CD4-positive, alpha-beta memory T cell (primary cell): ENCODE measurements at regions not wholly inside any gene's neighbourhood (a gene's known extent, or its start where the extent isn't known, plus 50 kb on each side); places are given as distances from the start of the nearest gene placed in this dataset.

Experiments used
- CTCF ChIA-PET: fragments of 350-600 bp; sonication (Branson Sonifier 250); formaldehyde crosslinking; loops from one replicate; lab custom pipeline; 2021; ENCODE audit warnings: inconsistent platforms; ENCODE audit not compliant: partially characterized antibody; lab: Charles Lee
- POLR2A ChIA-PET: fragments of 350-600 bp; sonication (Branson Sonifier 250); formaldehyde crosslinking; loops from one replicate; lab custom pipeline; 2021; ENCODE audit not compliant: partially characterized antibody; lab: Charles Lee
- DNase-seq, 5 donors: peaks; one replicate each; pipeline versions ENCODE4 v3.0.0 to v3.0.0-alpha.2; 2020 to 2022; ENCODE audit warnings: mixed read lengths in 1 of 5
- H3K27ac ChIP-seq: one replicate; pipeline ENCODE4 v1.7.0; 2013; ENCODE audit warnings: low read depth, low read length
- H3K27me3 ChIP-seq: 2 replicates; pipeline ENCODE4 v1.7.0; 2013; ENCODE audit warnings: mild to moderate bottlenecking, low read length, moderate library complexity; ENCODE audit not compliant: insufficient read depth
- H3K36me3 ChIP-seq: 2 replicates; pipeline ENCODE4 v1.7.0; 2013; ENCODE audit warnings: mild to moderate bottlenecking, low read length, moderate library complexity; ENCODE audit not compliant: insufficient read depth
- H3K4me1 ChIP-seq: 2 replicates; pipeline ENCODE4 v1.7.0; 2013; ENCODE audit warnings: mild to moderate bottlenecking, low read length, moderate library complexity; ENCODE audit not compliant: insufficient read depth
- H3K4me3 ChIP-seq, 2 donors: one replicate each; pipeline ENCODE4 v1.7.0; 2013; ENCODE audit warnings: low read length in 2 of 2, mild to moderate bottlenecking in 1 of 2
- H3K9me3 ChIP-seq, 2 donors: one replicate each; pipeline ENCODE4 v1.7.0; 2013; ENCODE audit warnings: low read length in 2 of 2, control low read depth in 1 of 2; ENCODE audit not compliant: control insufficient read depth in 1 of 2
- H3K27ac Mint-ChIP-seq, 7 donors: one replicate each; pipeline ENCODE4 v1.8.0; 2020 to 2021; ENCODE audit warnings: mixed read lengths in 7 of 7, mild to moderate bottlenecking in 6 of 7, inconsistent platforms in 3 of 7, moderate library complexity in 3 of 7
- H3K27me3 Mint-ChIP-seq, 2 donors: one replicate each; pipeline ENCODE4 v1.8.0; 2020 to 2021; ENCODE audit warnings: mixed read lengths in 2 of 2
- H3K36me3 Mint-ChIP-seq, 2 donors: one replicate each; pipeline ENCODE4 v1.8.0; 2020 to 2021; ENCODE audit warnings: mixed read lengths in 2 of 2, inconsistent platforms in 1 of 2, mild to moderate bottlenecking in 1 of 2
- H3K4me1 Mint-ChIP-seq, 4 donors: one replicate each; pipeline ENCODE4 v1.8.0; 2020 to 2021; ENCODE audit warnings: mixed read lengths in 4 of 4, mild to moderate bottlenecking in 1 of 4
- H3K4me3 Mint-ChIP-seq, 8 donors: one replicate each; pipeline ENCODE4 v1.8.0; 2020 to 2021; ENCODE audit warnings: mixed read lengths in 8 of 8, mild to moderate bottlenecking in 7 of 8, moderate library complexity in 6 of 8, inconsistent platforms in 3 of 8
- H3K9me3 Mint-ChIP-seq, 8 donors: one replicate each; pipeline ENCODE4 v1.8.0; 2020 to 2021; ENCODE audit warnings: mixed read lengths in 8 of 8, mild to moderate bottlenecking in 5 of 8, inconsistent platforms in 3 of 8, moderate library complexity in 1 of 8
- intact Hi-C: fragments of 100-400 bp; cut with micrococcal nuclease; formaldehyde crosslinking; loops from one replicate; pipeline ENCODE4 v1.15.1; 2023

- intact Hi-C loops, result no loop called here
- no peak overlapping the region for H3K27ac ChIP-seq
- no peaks in the 10 kb centered on the region for H3K36me3 ChIP-seq
- CTCF ChIA-PET, result no interaction called here
- H3K9me3 ChIP-seq, result no peaks in the 10 kb centered on the region
- POLR2A ChIA-PET, result no interaction called here
- H3K4me3 ChIP-seq, result no peak overlapping the region
- H3K27me3 ChIP-seq, result no peaks in the 10 kb centered on the region
- peaks cover 0 to 4% of the 10 kb centered on the region in 2 donors for H3K36me3 Mint-ChIP-seq
- no peak for DNase-seq
- peaks cover 0 to 11% (median 4%) of the 10 kb centered on the region in 4 donors for H3K4me1 Mint-ChIP-seq
- H3K4me3 Mint-ChIP-seq, result no peak overlapping the region
- peaks cover 7 to 8% of the 10 kb centered on the region in 2 donors for H3K27me3 Mint-ChIP-seq
- H3K27ac Mint-ChIP-seq, result no peak overlapping the region
- peaks cover 0 to 6% (median 4%) of the 10 kb centered on the region in 8 donors for H3K9me3 Mint-ChIP-seq
- no peaks in the 10 kb centered on the region for H3K4me1 ChIP-seq
Measured at GRCh38 chr16:22681554-22682291, 132.2 kb upstream of the HS3ST2 start.

GRCh38 chr16:22683258-22683657 is 130.7 kb upstream of the HS3ST2 start:
- Histone ChIP-seq H3K27me3 (no peaks in the 10 kb centered on the region), H3K4me1 (no peaks in the 10 kb centered on the region), H3K4me3 (no peak overlapping the region), H3K9me3 (no peaks in the 10 kb centered on the region), H3K36me3 (no peaks in the 10 kb centered on the region), H3K27ac (no peak overlapping the region)
- POLR2A ChIA-PET, result no interaction called here
- intact Hi-C loops, result no loop called here
- Mint-ChIP-seq H3K9me3 (peaks cover 0 to 13% (median 10%) of the 10 kb centered on the region in 8 donors), H3K36me3 (peaks cover 0 to 4% of the 10 kb centered on the region in 2 donors), H3K4me3 (no peak overlapping the region), H3K4me1 (peaks cover 0 to 11% (median 4%) of the 10 kb centered on the region in 4 donors), H3K27ac (no peak overlapping the region), H3K27me3 (peaks cover 8% of the 10 kb centered on the region in 2 donors)
- no peak for DNase-seq
- CTCF ChIA-PET, result interaction anchor here (1.2 kb wide), 1 partner anchor 13 kb away, joined by 4 read pairs; no protein-coding TSS in a partner anchor

GRCh38 chr16:22683730-22684573 is 130.0 kb upstream of the HS3ST2 start:
- H3K36me3 Mint-ChIP-seq, result peaks cover 0 to 4% of the 10 kb centered on the region in 2 donors
- peak overlapping the region in 1 of 7 donors; percentile 18 for H3K27ac Mint-ChIP-seq
- Histone ChIP-seq H3K27me3 (no peaks in the 10 kb centered on the region), H3K4me1 (no peaks in the 10 kb centered on the region), H3K27ac (no peak overlapping the region), H3K9me3 (no peaks in the 10 kb centered on the region), H3K4me3 (no peak overlapping the region), H3K36me3 (no peaks in the 10 kb centered on the region)
- POLR2A ChIA-PET, result no interaction called here
- intact Hi-C loops, result no loop called here
- peaks cover 0 to 13% (median 10%) of the 10 kb centered on the region in 8 donors for H3K9me3 Mint-ChIP-seq
- peaks cover 0 to 11% (median 4%) of the 10 kb centered on the region in 4 donors for H3K4me1 Mint-ChIP-seq
- peaks cover 8% of the 10 kb centered on the region in 2 donors for H3K27me3 Mint-ChIP-seq
- H3K4me3 Mint-ChIP-seq, result no peak overlapping the region
- CTCF ChIA-PET, result interaction anchor here (1.2 kb wide), 1 partner anchor 12 kb away, joined by 4 read pairs; no protein-coding TSS in a partner anchor
- DNase-seq, result no peak

GRCh38 chr16:22684574-22685458 is 129.1 kb upstream of the HS3ST2 start:
- H3K36me3 Mint-ChIP-seq, result peaks cover 0 to 4% of the 10 kb centered on the region in 2 donors
- intact Hi-C loops, result no loop called here
- H3K9me3 Mint-ChIP-seq, result peaks cover 0 to 13% (median 10%) of the 10 kb centered on the region in 8 donors
- peak overlapping the region in 1 of 7 donors; percentile 18 for H3K27ac Mint-ChIP-seq
- no peaks in the 10 kb centered on the region for H3K4me1 ChIP-seq
- peak overlapping the region in 2 of 8 donors; percentile 2 to 40 for H3K4me3 Mint-ChIP-seq
- H3K27me3 ChIP-seq, result no peaks in the 10 kb centered on the region
- no peaks in the 10 kb centered on the region for H3K9me3 ChIP-seq
- CTCF ChIA-PET, result interaction anchor here (1.6 kb wide), 1 partner anchor 10 kb away, joined by 3 read pairs; no protein-coding TSS in a partner anchor
- peaks cover 8% of the 10 kb centered on the region in 2 donors for H3K27me3 Mint-ChIP-seq
- no peak overlapping the region for H3K4me3 ChIP-seq
- no peaks in the 10 kb centered on the region for H3K36me3 ChIP-seq
- POLR2A ChIA-PET, result no interaction called here
- DNase-seq, result no peak
- H3K4me1 Mint-ChIP-seq, result peaks cover 0 to 11% (median 4%) of the 10 kb centered on the region in 4 donors
- H3K27ac ChIP-seq, result no peak overlapping the region

GRCh38 chr16:22685459-22685830 is 128.5 kb upstream of the HS3ST2 start:
- Histone ChIP-seq H3K4me3 (no peak overlapping the region), H3K27me3 (no peaks in the 10 kb centered on the region), H3K36me3 (no peaks in the 10 kb centered on the region), H3K27ac (no peak overlapping the region), H3K4me1 (no peaks in the 10 kb centered on the region), H3K9me3 (no peaks in the 10 kb centered on the region)
- H3K36me3 Mint-ChIP-seq, result peaks cover 0 to 4% of the 10 kb centered on the region in 2 donors
- peaks cover 0 to 11% (median 4%) of the 10 kb centered on the region in 4 donors for H3K4me1 Mint-ChIP-seq
- ChIA-PET CTCF (interaction anchor here (0.9 to 1.6 kb wide), 2 partner anchors 10 kb away, joined by 3 read pairs; no protein-coding TSS in a partner anchor), POLR2A (no interaction called here)
- H3K27ac Mint-ChIP-seq, result no peak overlapping the region
- intact Hi-C loops, result no loop called here
- no peak overlapping the region for H3K4me3 Mint-ChIP-seq
- DNase-seq, result no peak
- H3K27me3 Mint-ChIP-seq, result peaks cover 8% of the 10 kb centered on the region in 2 donors
- H3K9me3 Mint-ChIP-seq, result peaks cover 0 to 13% (median 10%) of the 10 kb centered on the region in 8 donors

- no peak overlapping the region for H3K27ac Mint-ChIP-seq
- Histone ChIP-seq H3K27ac (no peak overlapping the region), H3K4me3 (no peak overlapping the region), H3K36me3 (no peaks in the 10 kb centered on the region), H3K27me3 (no peaks in the 10 kb centered on the region), H3K9me3 (no peaks in the 10 kb centered on the region), H3K4me1 (no peaks in the 10 kb centered on the region)
- POLR2A ChIA-PET, result no interaction called here
- H3K4me3 Mint-ChIP-seq, result no peak overlapping the region
- CTCF ChIA-PET, result interaction anchor here (1.0 kb wide), 1 partner anchor 9 kb away, joined by 3 read pairs; no protein-coding TSS in a partner anchor
- peaks cover 3 to 8% of the 10 kb centered on the region in 2 donors for H3K27me3 Mint-ChIP-seq
- intact Hi-C loops, result no loop called here
- H3K4me1 Mint-ChIP-seq, result peaks cover 0 to 11% (median 4%) of the 10 kb centered on the region in 4 donors
- no peak for DNase-seq
- peaks cover 0 to 13% (median 10%) of the 10 kb centered on the region in 8 donors for H3K9me3 Mint-ChIP-seq
- H3K36me3 Mint-ChIP-seq, result peaks cover 0 to 4% of the 10 kb centered on the region in 2 donors
Measured at GRCh38 chr16:22687031-22687530, 126.9 kb upstream of the HS3ST2 start.
